ENCODE measurements at regions not wholly inside any gene's neighbourhood (a gene's known extent, or its start where the extent isn't known, plus 50 kb on each side); places are given as distances from the start of the nearest gene placed in this dataset.

- no peak overlapping the region for H3K4me2 ChIP-seq (ENCODE audit: insufficient read depth in 1 of 2, low read depth in 2 of 2, low read length in 2 of 2)
- no peak overlapping the region for H2BK20ac ChIP-seq (ENCODE audit: low read length)
- H2BK120ac ChIP-seq (replicated peaks; ENCODE audit: low read depth, low read length): no peak overlapping the region
- no peak for FAIRE-seq
- no peak overlapping the region for H2AFZ ChIP-seq (ENCODE audit: low read length)
- TF ChIP-seq RFX5 (IDR thresholded peaks at IDR 0.05; ENCODE audit: borderline replicate concordance, low read depth, low read length) (no peak), SP1 (IDR thresholded peaks at IDR 0.05; ENCODE audit: low read depth, low read length) (no peak), KDM1A (IDR thresholded peaks at IDR 0.05; ENCODE audit: borderline replicate concordance, low read length) (no peak), BACH1 (IDR thresholded peaks at IDR 0.05; ENCODE audit: low read length) (no peak), ZNF274 (IDR thresholded peaks at IDR 0.05; ENCODE audit: borderline replicate concordance, extremely low read depth, low read length) (no peak), SUZ12 (IDR thresholded peaks at IDR 0.05; ENCODE audit: low read length) (no peak), HDAC6 (IDR thresholded peaks at IDR 0.05; ENCODE audit: low read depth, low read length) (no peak), KDM4A (IDR thresholded peaks at IDR 0.05; ENCODE audit: low read depth, low read length, severe bottlenecking) (no peak), CHD1 (IDR thresholded peaks at IDR 0.05; ENCODE audit: low read depth, low read length) (no peak), USF2 (IDR thresholded peaks at IDR 0.05; ENCODE audit: low read length) (no peak), YY1 (IDR thresholded peaks at IDR 0.05; ENCODE audit: low read depth, low read length) (no peak)
- no peaks in the 10 kb centered on the region for H3K27me3 ChIP-seq (replicated peaks in 1 of 4; ENCODE audit: control insufficient read depth in 3 of 4, extremely low read depth in 1 of 4, insufficient read depth in 3 of 4, low read length in 3 of 4)
- H4K91ac ChIP-seq (replicated peaks; ENCODE audit: insufficient read length, low read length): no peak overlapping the region
- no peak overlapping the region for H2BK12ac ChIP-seq (ENCODE audit: low read depth, low read length)
- no peak overlapping the region for H3K14ac ChIP-seq (ENCODE audit: insufficient read length)
- H3K4me3 ChIP-seq (ENCODE audit: extremely low read depth in 1 of 4, insufficient read depth in 2 of 4, low read depth in 3 of 4, low read length in 4 of 4): no peak overlapping the region
- no peak overlapping the region for H3K4ac ChIP-seq (replicated peaks; ENCODE audit: insufficient read length, low read depth, low read length)
- H3K23me2 ChIP-seq (ENCODE audit: low read depth, low read length): no peaks in the 10 kb centered on the region
- no peak for DNase-seq (ENCODE audit: low read depth in 1 of 2, low spot score in 2 of 2)
- H4K8ac ChIP-seq (ENCODE audit: extremely low read depth, insufficient read depth, low read length): no peak overlapping the region
- H3K9me3 ChIP-seq (ENCODE audit: insufficient read depth in 2 of 2, low read depth in 1 of 2, low read length in 1 of 2): no peaks in the 10 kb centered on the region
- H2BK15ac ChIP-seq (ENCODE audit: low read length): no peak overlapping the region
- H3K79me2 ChIP-seq (ENCODE audit: control insufficient read depth in 1 of 2, insufficient read depth in 2 of 2, low read length in 2 of 2): no peaks in the 10 kb centered on the region
- H3K4me1 ChIP-seq (replicated peaks in 1 of 4; ENCODE audit: control insufficient read depth in 3 of 4, insufficient read depth in 4 of 4, low read length in 3 of 4): peaks cover 0 to 6% (median 0%) of the 10 kb centered on the region in 4 experiments; a peak in 3 of 7 replicates
- CTCF ChIA-PET (ENCODE audit: partially characterized antibody): no interaction called here
- H4K20me1 ChIP-seq (replicated peaks in 1 of 2; ENCODE audit: control insufficient read depth in 1 of 2, insufficient read depth in 2 of 2, low read length in 2 of 2): no peaks in the 10 kb centered on the region
- H3K36me3 ChIP-seq (ENCODE audit: control insufficient read depth in 2 of 4, insufficient read depth in 4 of 4, low read length in 3 of 4): no peaks in the 10 kb centered on the region
- H3K9ac ChIP-seq (replicated peaks in 1 of 4; ENCODE audit: extremely low read depth in 1 of 4, low read depth in 3 of 4, low read length in 3 of 4): no peak overlapping the region
- no peak overlapping the region for H4K5ac ChIP-seq (ENCODE audit: insufficient read length, low read depth, low read length)
- H3K23ac ChIP-seq (ENCODE audit: insufficient read length): no peak overlapping the region
- no peak overlapping the region for H3K18ac ChIP-seq (ENCODE audit: extremely low read depth, low read length)
- no peak overlapping the region for H3K56ac ChIP-seq (replicated peaks; ENCODE audit: insufficient read length, low read depth, low read length)
- no peaks in the 10 kb centered on the region for H3K79me1 ChIP-seq (ENCODE audit: low read depth, low read length)
- POLR2A ChIA-PET (ENCODE audit: partially characterized antibody): no interaction called here
- no peak overlapping the region for H2AK5ac ChIP-seq (ENCODE audit: low read depth, low read length)
- H3K27ac ChIP-seq (ENCODE audit: low read depth, low read length): no peak overlapping the region
- no peak overlapping the region for H2BK5ac ChIP-seq (ENCODE audit: low read depth, low read length)
- WGBS, 2 experiments (ENCODE audit: extremely low coverage in 1 of 2, insufficient coverage in 1 of 2, insufficient read length in 1 of 2, insufficient replicate concordance in 2 of 2, low coverage in 1 of 2, low lambda C conversion rate in 2 of 2, missing lambda C conversion rate in 1 of 2): 96% methylated on average over 3 of the region's 3 CpGs; no CpG with 5 or more reads in 1 of the 2 experiments
These were observed 120.5 kb upstream of the MYO3A start for GRCh38 chr10:25813511-25813910.
